Prostate gland (tissue), 2 donors: ENCODE measurements at regions not wholly inside any gene's neighbourhood (a gene's known extent, or its start where the extent isn't known, plus 50 kb on each side); places are given as distances from the start of the nearest gene placed in this dataset.

Experiments used
- POLR2A ChIP-seq: fragments of 450-650 bp; IDR thresholded peaks from one replicate; pipeline ENCODE4 v1.6.1; 2016; ENCODE audit warnings: antibody characterized with exemption, mild to moderate bottlenecking
- POLR2AphosphoS5 ChIP-seq: sonication (generic); formaldehyde crosslinking; IDR thresholded peaks from one replicate; pipeline ENCODE4 v1.6.1; 2017; ENCODE audit warnings: antibody characterized with exemption
- TF ChIP-seq, protein P1 (sequence below), 4 experiments: fragments of 200-600 bp in 2 of 4; fragments of 450-650 bp in 2 of 4; sonication (generic) in 2 of 4; IDR thresholded peaks; 1 replicate in 3 of 4; 2 replicates in 1 of 4; pipeline ENCODE4 v1.5.1; 2016 to 2019; ENCODE audit warnings: antibody characterized with exemption in 4 of 4, mild to moderate bottlenecking in 2 of 4, moderate library complexity in 2 of 4

DNA sequence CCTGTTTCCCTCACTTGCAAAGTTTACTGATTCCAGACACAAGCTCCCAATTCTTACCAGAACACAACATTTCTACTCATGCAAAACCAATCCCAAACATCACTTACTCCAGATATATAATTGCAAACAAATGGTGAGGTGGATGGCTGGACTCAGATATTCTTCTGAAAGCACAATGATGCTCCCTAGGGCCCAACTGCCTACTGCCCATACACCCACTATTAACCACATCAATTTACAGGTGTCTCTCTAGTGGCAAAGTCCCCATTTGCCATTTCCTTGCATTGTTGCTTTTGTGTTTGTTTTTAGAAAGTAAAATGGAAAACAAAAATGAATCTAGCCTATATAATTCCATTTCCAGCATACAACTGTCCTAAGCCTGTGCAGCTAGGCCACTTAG lies 320.9 kb upstream of the PRDM1 start:
- TF ChIP-seq, protein P1, sequence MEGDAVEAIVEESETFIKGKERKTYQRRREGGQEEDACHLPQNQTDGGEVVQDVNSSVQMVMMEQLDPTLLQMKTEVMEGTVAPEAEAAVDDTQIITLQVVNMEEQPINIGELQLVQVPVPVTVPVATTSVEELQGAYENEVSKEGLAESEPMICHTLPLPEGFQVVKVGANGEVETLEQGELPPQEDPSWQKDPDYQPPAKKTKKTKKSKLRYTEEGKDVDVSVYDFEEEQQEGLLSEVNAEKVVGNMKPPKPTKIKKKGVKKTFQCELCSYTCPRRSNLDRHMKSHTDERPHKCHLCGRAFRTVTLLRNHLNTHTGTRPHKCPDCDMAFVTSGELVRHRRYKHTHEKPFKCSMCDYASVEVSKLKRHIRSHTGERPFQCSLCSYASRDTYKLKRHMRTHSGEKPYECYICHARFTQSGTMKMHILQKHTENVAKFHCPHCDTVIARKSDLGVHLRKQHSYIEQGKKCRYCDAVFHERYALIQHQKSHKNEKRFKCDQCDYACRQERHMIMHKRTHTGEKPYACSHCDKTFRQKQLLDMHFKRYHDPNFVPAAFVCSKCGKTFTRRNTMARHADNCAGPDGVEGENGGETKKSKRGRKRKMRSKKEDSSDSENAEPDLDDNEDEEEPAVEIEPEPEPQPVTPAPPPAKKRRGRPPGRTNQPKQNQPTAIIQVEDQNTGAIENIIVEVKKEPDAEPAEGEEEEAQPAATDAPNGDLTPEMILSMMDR (IDR thresholded peaks at IDR 0.05): no peak
- TF ChIP-seq POLR2A: no peak
- TF ChIP-seq POLR2AphosphoS5: no peak
